ENCODE measurements at regions not wholly inside any gene's neighbourhood (a gene's known extent, or its start where the extent isn't known, plus 50 kb on each side); places are given as distances from the start of the nearest gene placed in this dataset.

GRCh38 chr11:130772266-130773227 lies 143.7 kb downstream of the SNX19 start:
- no peak for DNase-seq
- Mint-ChIP-seq H3K9me3 (ENCODE audit: insufficient read depth) (no peaks in the 10 kb centered on the region), H3K27ac (no peak overlapping the region), H3K4me1 (no peaks in the 10 kb centered on the region), H3K27me3 (peaks cover 5% of the 10 kb centered on the region), H3K4me3 (no peak overlapping the region)
- intact Hi-C loops (cut with micrococcal nuclease) = no loop called here
- WGBS (ENCODE audit: insufficient coverage) = 36% methylated on average over 5 of the region's 6 CpGs
- Histone ChIP-seq H3K27ac (ENCODE audit: low read length in 2 of 2) (no peak overlapping the region), H3K4me3 (ENCODE audit: control extremely low read depth in 1 of 5, extremely low read depth in 1 of 5, insufficient read depth in 1 of 5, low read depth in 2 of 5, low read length in 4 of 5) (no peak overlapping the region), H3K79me2 (ENCODE audit: control insufficient read depth, insufficient read depth, low read length) (no peaks in the 10 kb centered on the region), H3K4me1 (ENCODE audit: control insufficient read depth in 2 of 2, insufficient read depth in 2 of 2, low read length in 2 of 2) (no peaks in the 10 kb centered on the region), H3K9ac (ENCODE audit: low read length) (no peak overlapping the region), H2AFZ (ENCODE audit: insufficient read depth, low read depth, low read length, poor library complexity, severe bottlenecking) (no peak overlapping the region), H4K20me1 (ENCODE audit: control insufficient read depth, insufficient read depth, low read length, poor library complexity, severe bottlenecking) (no peaks in the 10 kb centered on the region), H3K27me3 (replicated peaks in 1 of 4; ENCODE audit: control extremely low read depth in 1 of 4, control insufficient read depth in 3 of 4, insufficient read depth in 4 of 4, low read length in 3 of 4) (no peaks in the 10 kb centered on the region), H3K4me2 (replicated peaks; ENCODE audit: low read depth, low read length, poor library complexity, severe bottlenecking) (no peak overlapping the region), H3K36me3 (replicated peaks in 1 of 2; ENCODE audit: control extremely low read depth in 1 of 2, control insufficient read depth in 1 of 2, extremely low read depth in 1 of 2, insufficient read depth in 2 of 2, low read length in 1 of 2) (no peaks in the 10 kb centered on the region), H3K9me3 (ENCODE audit: control extremely low read depth in 1 of 3, control insufficient read depth in 2 of 3, insufficient read depth in 1 of 3, low read length in 2 of 3) (no peaks in the 10 kb centered on the region)
- ChIA-PET CTCF (no interaction called here), POLR2A (no interaction called here)
- no peak for TF ChIP-seq EZH2 (IDR thresholded peaks at IDR 0.05; ENCODE audit: borderline replicate concordance, insufficient read depth, low read depth, low read length, poor library complexity, severe bottlenecking)
- TF ChIP-seq, protein P1, sequence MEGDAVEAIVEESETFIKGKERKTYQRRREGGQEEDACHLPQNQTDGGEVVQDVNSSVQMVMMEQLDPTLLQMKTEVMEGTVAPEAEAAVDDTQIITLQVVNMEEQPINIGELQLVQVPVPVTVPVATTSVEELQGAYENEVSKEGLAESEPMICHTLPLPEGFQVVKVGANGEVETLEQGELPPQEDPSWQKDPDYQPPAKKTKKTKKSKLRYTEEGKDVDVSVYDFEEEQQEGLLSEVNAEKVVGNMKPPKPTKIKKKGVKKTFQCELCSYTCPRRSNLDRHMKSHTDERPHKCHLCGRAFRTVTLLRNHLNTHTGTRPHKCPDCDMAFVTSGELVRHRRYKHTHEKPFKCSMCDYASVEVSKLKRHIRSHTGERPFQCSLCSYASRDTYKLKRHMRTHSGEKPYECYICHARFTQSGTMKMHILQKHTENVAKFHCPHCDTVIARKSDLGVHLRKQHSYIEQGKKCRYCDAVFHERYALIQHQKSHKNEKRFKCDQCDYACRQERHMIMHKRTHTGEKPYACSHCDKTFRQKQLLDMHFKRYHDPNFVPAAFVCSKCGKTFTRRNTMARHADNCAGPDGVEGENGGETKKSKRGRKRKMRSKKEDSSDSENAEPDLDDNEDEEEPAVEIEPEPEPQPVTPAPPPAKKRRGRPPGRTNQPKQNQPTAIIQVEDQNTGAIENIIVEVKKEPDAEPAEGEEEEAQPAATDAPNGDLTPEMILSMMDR (IDR thresholded peaks at IDR 0.05) = no peak
- no peak for ATAC-seq (ENCODE audit: low read depth)

DNA sequence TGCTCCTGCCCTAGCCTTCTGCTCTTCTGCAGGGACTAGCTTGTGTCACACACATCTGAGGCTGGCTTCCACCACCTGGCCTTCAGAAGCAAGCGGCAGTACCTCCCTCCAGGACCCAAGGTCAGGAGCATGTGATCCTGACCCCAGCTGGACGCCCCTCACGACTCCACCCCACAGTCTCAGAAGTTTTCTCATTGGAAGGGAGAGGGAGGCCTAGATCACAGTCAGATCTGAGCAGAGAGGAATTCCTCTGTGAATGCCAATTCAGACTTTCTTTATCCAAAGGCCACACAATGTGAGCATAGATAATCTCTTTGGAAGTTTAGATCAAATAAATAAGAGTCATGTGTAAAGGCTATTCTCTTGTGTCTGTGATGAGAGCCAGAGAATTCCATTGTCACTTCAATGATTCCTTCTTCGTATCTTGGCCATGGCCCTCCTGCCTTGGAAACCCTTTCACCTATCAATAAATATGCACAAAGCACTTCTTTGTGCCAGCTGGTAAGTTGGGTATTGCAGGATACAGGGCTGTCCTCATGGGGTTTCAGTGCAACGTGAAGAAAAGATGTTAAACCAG lies 142.9 kb downstream of the SNX19 start:
- Mint-ChIP-seq H3K4me1 (no peaks in the 10 kb centered on the region), H3K27ac (no peak overlapping the region), H3K4me3 (no peak overlapping the region), H3K27me3 (peaks cover 8% of the 10 kb centered on the region), H3K9me3 (ENCODE audit: insufficient read depth) (no peaks in the 10 kb centered on the region)
- no peak overlapping the region for H3K4me3 ChIP-seq (ENCODE audit: control extremely low read depth in 1 of 5, extremely low read depth in 1 of 5, insufficient read depth in 1 of 5, low read depth in 2 of 5, low read length in 4 of 5)
- H4K20me1 ChIP-seq (ENCODE audit: control insufficient read depth, insufficient read depth, low read length, poor library complexity, severe bottlenecking) = no peaks in the 10 kb centered on the region
- no peaks in the 10 kb centered on the region for H3K79me2 ChIP-seq (ENCODE audit: control insufficient read depth, insufficient read depth, low read length)
- 94% methylated on average over 2 of the region's 5 CpGs for WGBS (ENCODE audit: insufficient coverage)
- H3K4me1 ChIP-seq (ENCODE audit: control insufficient read depth in 2 of 2, insufficient read depth in 2 of 2, low read length in 2 of 2) = no peaks in the 10 kb centered on the region
- H3K27me3 ChIP-seq (replicated peaks in 1 of 4; ENCODE audit: control extremely low read depth in 1 of 4, control insufficient read depth in 3 of 4, insufficient read depth in 4 of 4, low read length in 3 of 4) = no peaks in the 10 kb centered on the region
- POLR2A ChIA-PET = no interaction called here
- no peak overlapping the region for H3K9ac ChIP-seq (ENCODE audit: low read length)
- ATAC-seq (ENCODE audit: low read depth) (no peak), DNase-seq (no peak)
- H3K4me2 ChIP-seq (replicated peaks; ENCODE audit: low read depth, low read length, poor library complexity, severe bottlenecking) = no peak overlapping the region
- peaks cover 0 to 3% (median 0%) of the 10 kb centered on the region in 3 donors for H3K9me3 ChIP-seq (ENCODE audit: control extremely low read depth in 1 of 3, control insufficient read depth in 2 of 3, insufficient read depth in 1 of 3, low read length in 2 of 3)
- no peak overlapping the region for H2AFZ ChIP-seq (ENCODE audit: insufficient read depth, low read depth, low read length, poor library complexity, severe bottlenecking)
- TF ChIP-seq, protein P1 (IDR thresholded peaks at IDR 0.05) = no peak
- TF ChIP-seq EZH2 (IDR thresholded peaks at IDR 0.05; ENCODE audit: borderline replicate concordance, insufficient read depth, low read depth, low read length, poor library complexity, severe bottlenecking) = no peak
- no peaks in the 10 kb centered on the region for H3K36me3 ChIP-seq (replicated peaks in 1 of 2; ENCODE audit: control extremely low read depth in 1 of 2, control insufficient read depth in 1 of 2, extremely low read depth in 1 of 2, insufficient read depth in 2 of 2, low read length in 1 of 2)
- CTCF ChIA-PET = no interaction called here
- no peak overlapping the region for H3K27ac ChIP-seq (ENCODE audit: low read length in 2 of 2)
- intact Hi-C loops (cut with micrococcal nuclease) = no loop called here

All from B cell (primary cell).